ENCODE measurements at regions not wholly inside any gene's neighbourhood (a gene's known extent, or its start where the extent isn't known, plus 50 kb on each side); places are given as distances from the start of the nearest gene placed in this dataset.
"Not testable (repeated sequence)": the region's sequence is repeated elsewhere in the genome, so short reads cannot be mapped to it uniquely, and the experiment has no call there.

DNA sequence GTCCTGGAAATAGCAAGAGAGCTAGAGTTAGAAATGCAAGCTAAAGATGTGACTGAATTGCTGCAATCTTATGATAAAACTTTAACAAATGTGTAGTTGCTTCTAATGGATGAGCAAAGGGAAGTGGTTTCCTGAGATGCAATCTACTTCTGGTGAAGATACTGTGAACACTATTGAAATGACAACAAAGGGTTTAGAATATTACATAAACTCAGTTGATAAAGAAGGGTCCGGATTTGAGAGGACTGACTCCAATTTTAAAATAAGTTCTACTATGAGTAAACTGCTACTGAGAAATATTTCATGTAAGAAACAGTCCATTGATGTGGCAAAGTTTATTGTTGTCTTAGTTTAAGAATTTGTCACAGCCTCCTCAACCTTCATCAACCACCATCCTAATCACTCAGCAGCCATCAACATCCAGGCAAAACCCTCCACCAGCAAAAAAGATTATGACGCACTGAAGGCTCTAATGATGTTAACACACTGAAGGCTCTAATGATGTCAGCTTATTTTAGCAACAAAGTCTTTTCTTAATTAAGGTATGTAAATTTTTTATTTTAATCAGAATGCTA is 376.2 kb downstream of the CDH10 start:
- DNase-seq: no peak

DNA sequence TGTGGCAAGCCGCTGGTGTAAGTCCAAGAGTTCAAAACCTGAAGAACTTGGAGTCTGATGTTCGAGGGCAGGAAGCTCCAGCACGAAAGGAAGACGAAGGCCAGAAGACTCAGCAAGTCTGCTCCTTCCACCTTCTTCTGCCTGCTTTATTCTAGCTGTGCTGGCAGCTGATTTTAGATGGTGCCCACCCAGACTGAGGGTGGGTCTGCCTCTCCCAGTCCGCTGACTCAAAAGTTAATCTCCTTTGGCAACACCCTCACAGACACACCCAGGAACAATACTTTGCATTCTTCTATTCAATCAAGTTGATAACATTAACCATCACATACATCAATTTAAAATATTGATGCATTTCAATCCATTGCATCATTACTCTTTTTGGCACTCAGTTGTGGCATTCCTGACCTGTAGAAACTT is 373.1 kb downstream of the CDH10 start:
- DNase-seq: not testable (repeated sequence)

GRCh38 chr5:24272741-24273140 is 372.0 kb downstream of the CDH10 start:
- DNase-seq: no peak

- no peak for DNase-seq
Measured at GRCh38 chr5:24280215-24280614, 364.6 kb downstream of the CDH10 start.

GRCh38 chr5:24281818-24282217 is 363.0 kb downstream of the CDH10 start:
- no peak for DNase-seq

DNA sequence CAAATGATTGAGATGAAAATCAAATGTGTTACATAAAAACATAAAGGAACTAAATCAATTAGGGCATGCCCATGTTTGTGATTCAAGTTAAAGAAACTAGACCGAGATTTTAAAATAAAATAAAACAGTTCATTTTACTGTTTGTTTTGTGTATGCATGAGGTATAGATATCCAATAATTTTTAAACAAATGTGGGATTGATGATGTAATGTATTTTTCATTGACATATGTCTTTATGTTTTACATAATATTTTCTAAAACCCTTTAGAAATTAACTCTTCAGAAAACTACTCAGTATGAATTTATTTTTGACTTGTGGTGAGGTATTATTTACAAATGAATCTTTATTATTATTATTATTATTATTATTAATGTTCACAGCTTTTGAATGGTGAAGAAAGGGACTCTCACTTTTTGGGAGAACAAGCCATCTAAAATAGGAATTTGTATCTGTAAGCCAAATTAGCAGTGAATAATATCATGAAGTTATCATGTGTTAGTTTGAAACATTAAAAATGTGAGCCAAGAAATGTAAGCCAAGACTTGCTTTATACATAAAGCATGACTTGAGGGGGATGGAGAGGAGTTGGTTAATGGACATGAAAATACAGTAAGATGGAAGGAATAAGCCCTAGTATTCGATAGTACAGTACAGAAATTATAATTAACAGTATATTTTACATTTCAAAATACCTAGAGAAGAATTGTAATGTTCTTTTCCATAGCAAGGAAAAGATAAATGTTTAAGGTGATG is 355.0 kb downstream of the CDH10 start:
- no peak for DNase-seq

GRCh38 chr5:24290536-24290935 is 354.2 kb downstream of the CDH10 start:
- no peak for DNase-seq

- DNase-seq: no peak
Measured at GRCh38 chr5:24291916-24292315, 352.9 kb downstream of the CDH10 start.

DNA sequence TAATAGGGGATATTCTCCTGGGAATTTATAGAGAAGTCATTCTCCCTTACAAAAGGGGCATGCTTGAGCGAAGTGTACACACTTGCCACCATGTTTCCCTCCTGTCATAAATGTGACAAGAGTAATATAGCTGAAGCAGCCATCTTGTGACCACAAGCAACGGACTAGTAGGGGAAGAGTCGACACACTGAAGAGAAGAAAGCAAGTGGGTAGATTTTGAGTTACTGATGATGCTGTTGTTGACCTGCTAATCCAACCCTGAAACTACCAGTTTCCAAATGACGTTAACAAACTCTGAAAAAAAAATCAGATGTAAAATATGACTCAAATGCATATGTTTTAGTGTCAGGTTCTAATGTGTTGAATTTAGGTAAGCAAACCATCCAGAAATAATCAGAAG is 350.4 kb downstream of the CDH10 start:
- DNase-seq: no peak

DNA sequence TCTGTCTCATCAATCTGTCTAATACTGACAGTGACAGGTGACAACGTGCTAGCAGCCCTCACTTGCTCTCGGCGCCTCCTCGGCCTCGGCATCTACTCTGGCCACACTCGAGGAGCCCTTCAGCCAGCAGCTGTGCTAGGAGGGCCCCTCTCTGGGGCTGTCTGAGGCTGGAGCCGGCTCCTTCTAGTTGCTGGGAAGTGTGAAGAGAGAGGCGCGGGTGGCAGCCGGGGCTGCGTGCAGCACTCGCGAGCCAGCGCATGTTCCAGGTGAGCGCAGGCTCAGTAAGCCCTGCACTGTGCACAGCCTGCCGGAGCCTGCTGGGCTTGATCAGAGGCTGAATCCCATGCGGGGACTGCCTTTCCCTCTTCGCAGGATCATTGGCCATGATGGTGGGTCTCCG is 330.7 kb downstream of the CDH10 start:
- DNase-seq: no peak

DNA sequence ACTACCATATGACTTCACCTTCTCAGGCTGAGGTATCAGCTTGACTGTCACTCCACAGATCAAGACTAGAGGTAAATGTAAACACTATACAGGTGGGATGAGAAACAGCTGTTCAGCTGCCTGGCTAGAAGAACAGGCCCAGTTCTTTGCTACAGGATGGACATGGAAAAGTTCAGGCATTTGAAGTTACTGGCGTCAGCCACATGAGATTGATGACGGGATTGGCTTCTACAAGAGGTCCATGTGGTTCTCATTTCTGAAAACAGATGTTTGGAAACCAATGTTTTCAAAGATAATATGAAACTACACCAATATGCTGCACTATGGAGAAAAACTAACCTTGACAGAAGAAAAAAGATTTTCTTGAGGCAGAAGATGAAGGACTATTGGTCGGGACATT is 324.1 kb downstream of the CDH10 start:
- DNase-seq: no peak

DNA sequence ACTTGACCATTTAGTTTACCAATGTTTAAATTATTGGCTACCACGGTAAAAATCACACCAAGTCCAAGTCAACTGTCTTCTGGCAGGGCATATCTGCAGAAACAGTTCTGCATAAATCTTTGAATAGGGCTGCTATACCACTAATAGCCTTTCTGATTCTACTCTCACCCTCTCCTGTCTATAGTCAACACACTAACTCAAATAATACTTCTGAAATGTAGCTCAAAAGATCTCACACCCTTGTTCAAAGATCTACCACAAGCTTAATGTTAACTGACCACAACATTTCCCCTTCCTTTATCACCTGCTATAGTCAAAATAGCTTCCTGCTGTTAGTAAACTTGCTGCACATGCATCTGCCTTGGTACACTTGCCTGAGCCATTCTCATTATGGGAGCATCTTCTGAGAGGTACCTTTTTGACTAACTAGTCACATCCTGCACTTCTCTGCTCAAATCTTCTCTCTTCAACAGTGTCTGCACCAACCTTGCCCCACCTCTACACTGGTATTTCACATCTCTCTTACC is 319.4 kb downstream of the CDH10 start:
- no peak for DNase-seq

- no peak for DNase-seq
Measured at GRCh38 chr5:24331531-24331930, 313.2 kb downstream of the CDH10 start.

DNA sequence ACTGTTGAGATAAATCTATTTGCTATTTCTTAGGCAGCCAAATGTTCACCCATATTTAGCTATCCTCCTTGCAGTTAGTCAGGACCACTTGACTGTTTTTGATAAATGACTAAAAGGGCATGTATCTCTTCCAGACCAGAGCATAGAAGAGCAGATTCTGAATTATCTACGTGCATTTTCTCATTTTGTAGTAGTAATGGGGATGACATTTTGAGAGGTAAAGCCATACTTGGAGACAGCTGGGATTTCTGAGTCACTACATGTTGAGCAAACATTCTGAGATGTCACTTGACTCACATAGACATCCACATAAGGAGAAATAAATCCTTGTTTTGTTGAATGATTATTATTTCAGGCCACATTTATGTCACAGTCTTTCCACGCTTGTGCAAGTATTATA is 297.6 kb downstream of the CDH10 start:
- no peak for DNase-seq

- DNase-seq: no peak
Measured at GRCh38 chr5:24351285-24351684, 293.5 kb downstream of the CDH10 start.

GRCh38 chr5:24353016-24353415 is 291.8 kb downstream of the CDH10 start:
- peak; percentile 35 for DNase-seq

- peak; percentile 15 for DNase-seq
Measured at GRCh38 chr5:24353611-24354010, 291.2 kb downstream of the CDH10 start.

GRCh38 chr5:24363789-24364481 is 280.8 kb downstream of the CDH10 start:
- DNase-seq: no peak

DNA sequence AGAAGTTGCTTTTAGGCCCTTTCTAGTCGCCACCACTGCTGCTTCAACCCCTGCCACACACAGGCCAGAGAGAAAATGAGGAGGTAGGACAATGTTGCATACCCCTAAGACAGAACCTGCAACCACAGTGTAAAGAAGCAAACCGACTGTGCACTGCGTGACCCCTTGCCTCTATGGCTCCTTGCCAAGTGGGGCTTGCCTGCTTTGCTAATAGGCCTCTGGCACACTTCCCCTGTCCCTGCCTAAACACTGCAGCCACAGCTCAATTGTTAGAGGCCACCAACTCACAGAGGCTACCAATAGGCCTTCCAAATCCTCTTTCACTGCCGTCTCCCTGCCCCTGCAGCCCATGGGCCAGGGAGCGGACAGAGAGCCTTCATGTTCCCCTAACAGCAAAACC is 280.1 kb downstream of the CDH10 start:
- no peak for DNase-seq

GRCh38 chr5:24365406-24365805 is 279.4 kb downstream of the CDH10 start:
- DNase-seq: no peak

GRCh38 chr5:24367216-24367615 is 277.6 kb downstream of the CDH10 start:
- DNase-seq: no peak

DNA sequence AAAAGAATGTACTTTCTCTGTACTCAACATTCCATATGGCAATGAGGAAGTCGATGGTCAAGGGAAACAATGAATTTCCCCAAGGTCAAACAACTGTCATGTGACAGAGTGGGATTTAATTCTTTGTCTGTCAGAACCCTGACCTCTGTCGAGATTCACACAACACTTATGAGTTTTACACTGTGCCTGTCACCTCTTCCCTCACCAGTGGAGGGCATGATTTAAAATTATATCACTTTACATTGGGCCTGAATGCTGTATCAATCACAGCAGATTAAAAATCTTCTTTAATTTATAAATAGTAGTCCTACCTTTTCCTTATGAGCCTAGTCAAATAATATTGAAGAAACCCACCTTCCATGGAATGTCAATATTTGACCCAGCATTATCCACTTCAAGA is 276.7 kb downstream of the CDH10 start:
- no peak for DNase-seq

DNA sequence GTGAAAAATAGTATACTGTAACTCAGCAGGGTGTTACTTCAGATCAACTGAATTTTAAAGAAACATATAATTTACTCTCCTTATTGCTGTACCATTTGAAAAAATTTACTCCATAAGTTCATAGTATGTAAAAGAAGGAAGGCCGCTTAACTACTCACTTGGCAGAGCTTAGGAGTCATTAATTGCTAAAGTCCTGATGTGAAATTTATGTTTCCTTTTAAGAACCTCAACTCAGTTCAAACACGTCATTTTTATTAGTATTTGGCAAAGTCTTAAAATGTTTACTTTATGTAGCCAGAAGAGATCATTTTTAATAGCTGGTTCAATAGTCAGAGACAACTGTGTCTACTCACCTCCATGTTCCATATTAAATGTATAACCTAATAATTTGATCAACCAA is 268.6 kb downstream of the CDH10 start:
- no peak for DNase-seq

GRCh38 chr5:24376616-24377015 is 268.2 kb downstream of the CDH10 start:
- no peak for DNase-seq
